ENCODE measurements at regions not wholly inside any gene's neighbourhood (a gene's known extent, or its start where the extent isn't known, plus 50 kb on each side); places are given as distances from the start of the nearest gene placed in this dataset.

GRCh38 chr14:101507836-101508150 is 53.5 kb upstream of the DIO3 start:
- TF ChIP-seq EZH2 (IDR thresholded peaks at IDR 0.05) (no peak), POLR2AphosphoS5 (IDR thresholded peaks at IDR 0.05; ENCODE audit: borderline replicate concordance, low read depth, low read length) (no peak), FOXP2 (optimal IDR thresholded peaks at IDR 0.05; ENCODE audit: control extremely low read depth, extremely low read length, insufficient read depth) (no peak)

Data from SK-N-MC (cell line).